Suprapubic skin (tissue), 4 donors: ENCODE measurements at regions not wholly inside any gene's neighbourhood (a gene's known extent, or its start where the extent isn't known, plus 50 kb on each side); places are given as distances from the start of the nearest gene placed in this dataset.

Experiments used
- DNase-seq, 2 donors: peaks; one replicate each; pipeline ENCODE4 v3.0.0-alpha.2; 2019; ENCODE audit warnings: low spot score in 2 of 2
- H3K27ac ChIP-seq: fragments of 200-600 bp; sonication (generic); one replicate; pipeline ENCODE4 v1.5.1; 2019
- H3K27me3 ChIP-seq: fragments of 200-600 bp; sonication (generic); one replicate; pipeline ENCODE4 v1.5.1; 2019
- H3K36me3 ChIP-seq: fragments of 200-600 bp; sonication (generic); one replicate; pipeline ENCODE4 v1.5.1; 2019
- H3K4me1 ChIP-seq: fragments of 200-600 bp; sonication (generic); one replicate; pipeline ENCODE4 v1.5.1; 2019
- H3K4me3 ChIP-seq: fragments of 200-600 bp; sonication (generic); one replicate; pipeline ENCODE4 v1.5.1; 2019; ENCODE audit warnings: mild to moderate bottlenecking
- H3K9me3 ChIP-seq: fragments of 200-600 bp; sonication (generic); one replicate; pipeline ENCODE4 v1.5.1; 2019
- CTCF ChIP-seq, 2 donors: fragments of 200-600 bp in 1 of 2; fragments of 450-650 bp in 1 of 2; sonication (generic) in 1 of 2; IDR thresholded peaks; one replicate each; pipeline ENCODE4 v1.5.1; 2016 to 2019; ENCODE audit warnings: antibody characterized with exemption in 2 of 2, mild to moderate bottlenecking in 1 of 2, moderate library complexity in 1 of 2
- EP300 ChIP-seq: sonication (generic); formaldehyde crosslinking; IDR thresholded peaks from one replicate; pipeline ENCODE4 v1.6.1; 2017; ENCODE audit warnings: antibody characterized with exemption
- POLR2A ChIP-seq, 2 donors: fragments of 450-650 bp; IDR thresholded peaks; one replicate each; pipeline ENCODE4 v1.6.1; 2017; ENCODE audit warnings: antibody characterized with exemption in 2 of 2, mild to moderate bottlenecking in 2 of 2, moderate library complexity in 2 of 2
- POLR2AphosphoS5 ChIP-seq, 3 donors: sonication (generic); formaldehyde crosslinking; IDR thresholded peaks; one replicate each; pipeline ENCODE4 v1.6.1; 2017; ENCODE audit warnings: antibody characterized with exemption in 3 of 3
- WGBS: methylation state at CpG from one replicate; pipeline ENCODE4 v1.1.5; 2018; 5-methylcytosine and 5-hydroxymethylcytosine counted together

GRCh38 chr15:96402403-96402802, 71.9 kb downstream of the NR2F2 start:
- WGBS = 54% methylated on average over 3 of the region's 3 CpGs
- H3K4me1 ChIP-seq = no peaks in the 10 kb centered on the region
- no peak overlapping the region for H3K4me3 ChIP-seq
- H3K27ac ChIP-seq = no peak overlapping the region
- H3K27me3 ChIP-seq = peaks cover 30% of the 10 kb centered on the region
- TF ChIP-seq POLR2AphosphoS5 (IDR thresholded peaks at IDR 0.05) = no peak
- no peak for TF ChIP-seq CTCF (IDR thresholded peaks at IDR 0.05)
- TF ChIP-seq POLR2A (IDR thresholded peaks at IDR 0.05) = no peak
- TF ChIP-seq EP300 = no peak
- no peaks in the 10 kb centered on the region for H3K9me3 ChIP-seq
- no peaks in the 10 kb centered on the region for H3K36me3 ChIP-seq
- DNase-seq = no peak

- 71% methylated on average over 1 of the region's 1 CpG for WGBS
- no peak for DNase-seq
- H3K27ac ChIP-seq = no peak overlapping the region
- no peak for TF ChIP-seq POLR2AphosphoS5 (IDR thresholded peaks at IDR 0.05)
- no peak for TF ChIP-seq EP300
- TF ChIP-seq POLR2A (IDR thresholded peaks at IDR 0.05) = no peak
- TF ChIP-seq CTCF (IDR thresholded peaks at IDR 0.05) = no peak
- no peaks in the 10 kb centered on the region for H3K36me3 ChIP-seq
- no peaks in the 10 kb centered on the region for H3K4me1 ChIP-seq
- no peak overlapping the region for H3K4me3 ChIP-seq
- H3K27me3 ChIP-seq = peaks cover 37% of the 10 kb centered on the region
- H3K9me3 ChIP-seq = no peaks in the 10 kb centered on the region
Observed at GRCh38 chr15:96403071-96403470, 72.6 kb downstream of the NR2F2 start.

- H3K9me3 ChIP-seq = no peaks in the 10 kb centered on the region
- WGBS = 91% methylated on average over 1 of the region's 1 CpG
- H3K27ac ChIP-seq = no peak overlapping the region
- peaks cover 45% of the 10 kb centered on the region for H3K27me3 ChIP-seq
- DNase-seq = no peak
- H3K36me3 ChIP-seq = no peaks in the 10 kb centered on the region
- H3K4me1 ChIP-seq = peaks cover 5% of the 10 kb centered on the region
- TF ChIP-seq CTCF (IDR thresholded peaks at IDR 0.05) (no peak), POLR2AphosphoS5 (IDR thresholded peaks at IDR 0.05) (no peak), POLR2A (IDR thresholded peaks at IDR 0.05) (no peak), EP300 (no peak)
- no peak overlapping the region for H3K4me3 ChIP-seq
Observed at GRCh38 chr15:96403932-96404331, 73.4 kb downstream of the NR2F2 start.

- H3K27me3 ChIP-seq = peaks cover 52% of the 10 kb centered on the region
- H3K9me3 ChIP-seq = no peaks in the 10 kb centered on the region
- no peaks in the 10 kb centered on the region for H3K36me3 ChIP-seq
- peaks cover 11% of the 10 kb centered on the region for H3K4me1 ChIP-seq
- no peak overlapping the region for H3K4me3 ChIP-seq
- no peak overlapping the region for H3K27ac ChIP-seq
- 91% methylated on average over 2 of the region's 2 CpGs for WGBS
- TF ChIP-seq POLR2A (IDR thresholded peaks at IDR 0.05) (no peak), CTCF (IDR thresholded peaks at IDR 0.05) (no peak), EP300 (no peak), POLR2AphosphoS5 (IDR thresholded peaks at IDR 0.05) (no peak)
- DNase-seq = no peak
Observed at GRCh38 chr15:96404560-96404959, 74.1 kb downstream of the NR2F2 start.

- DNase-seq = no peak
- Histone ChIP-seq H3K27ac (no peak overlapping the region), H3K4me3 (no peak overlapping the region), H3K4me1 (peaks cover 19% of the 10 kb centered on the region), H3K27me3 (peaks cover 67% of the 10 kb centered on the region), H3K36me3 (no peaks in the 10 kb centered on the region), H3K9me3 (no peaks in the 10 kb centered on the region)
- TF ChIP-seq CTCF (IDR thresholded peaks at IDR 0.05) (no peak), EP300 (no peak), POLR2A (IDR thresholded peaks at IDR 0.05) (no peak), POLR2AphosphoS5 (IDR thresholded peaks at IDR 0.05) (no peak)
- WGBS = 85% methylated on average over 3 of the region's 3 CpGs
Observed at GRCh38 chr15:96406291-96406690, 75.8 kb downstream of the NR2F2 start.
